GM18858 (cell line): ENCODE measurements at regions not wholly inside any gene's neighbourhood (a gene's known extent, or its start where the extent isn't known, plus 50 kb on each side); places are given as distances from the start of the nearest gene placed in this dataset.

Source experiments
- ATAC-seq: cut with Tn5 transposase; IDR thresholded peaks from one replicate; pipeline ENCODE4 v1.9.1; 2021; ENCODE audit not compliant: unreplicated experiment

GRCh38 chr21:24188506-24188905, 1418.8 kb downstream of the MRPL39 start:
- ATAC-seq = no peak

- no peak for ATAC-seq
These were observed 1424.2 kb downstream of the MRPL39 start for GRCh38 chr21:24183077-24183476.

- ATAC-seq = no peak
These were observed 1428.2 kb downstream of the MRPL39 start for GRCh38 chr21:24179110-24179509.

DNA sequence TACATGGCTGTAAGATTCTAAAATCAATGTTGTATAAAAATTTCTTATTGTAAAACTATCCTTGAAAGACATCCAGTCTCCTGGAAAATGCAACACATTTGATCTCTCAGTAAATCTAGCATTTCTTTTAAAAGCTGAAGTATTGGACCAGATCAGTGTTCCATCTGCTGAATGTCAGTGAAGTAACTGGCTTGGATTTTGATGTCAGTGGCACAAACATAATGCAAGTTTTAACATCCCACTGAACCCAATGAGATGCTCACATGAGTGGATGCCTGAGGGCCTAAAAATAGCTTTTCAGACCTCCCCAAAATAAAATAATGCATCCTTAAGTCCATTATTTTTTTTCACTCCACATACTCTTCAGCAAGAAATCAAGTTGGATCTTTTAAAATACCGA, 1432.2 kb downstream of the MRPL39 start:
- ATAC-seq = no peak

- ATAC-seq = no peak
These were observed 1435.5 kb downstream of the MRPL39 start for GRCh38 chr21:24171736-24172135.

DNA sequence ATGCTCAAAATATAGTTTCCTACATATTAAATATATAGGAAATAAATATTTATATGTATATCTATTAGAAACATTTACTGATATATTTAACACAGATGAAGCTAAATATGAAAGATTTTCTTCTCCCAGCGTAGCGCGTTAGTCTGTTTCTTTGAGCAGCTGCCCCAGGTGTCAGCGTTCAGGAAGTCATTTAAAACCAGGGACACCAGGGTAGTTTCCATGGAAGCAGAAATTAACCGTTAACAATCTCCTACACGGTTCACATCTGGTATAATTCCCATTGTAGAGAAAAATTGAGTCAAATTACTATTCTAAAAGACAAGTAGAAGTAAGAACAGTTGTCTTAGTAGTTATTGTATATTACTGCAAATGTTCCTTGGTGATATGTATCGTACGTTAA, 1443.7 kb downstream of the MRPL39 start:
- ATAC-seq = no peak

DNA sequence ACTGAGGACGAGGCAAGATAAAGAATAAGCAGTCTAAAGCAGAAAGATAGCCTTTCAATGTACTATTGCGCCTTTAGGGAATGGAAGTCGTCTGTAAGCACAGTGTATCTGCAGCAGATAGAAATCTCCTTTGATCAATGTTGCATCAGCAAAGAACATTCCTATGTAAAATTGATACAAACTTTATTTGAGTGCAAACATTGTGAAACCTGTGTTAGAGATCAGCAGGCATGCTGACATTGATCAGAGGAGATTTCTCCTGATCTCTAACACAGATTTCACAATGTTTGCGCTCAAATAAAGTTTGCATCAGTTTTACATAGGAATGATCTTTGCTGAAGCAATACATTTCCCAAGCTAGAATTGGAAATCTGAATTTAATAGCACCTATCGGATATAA, 1446.8 kb downstream of the MRPL39 start:
- ATAC-seq = no peak

- no peak for ATAC-seq
These were observed 1454.1 kb downstream of the MRPL39 start for GRCh38 chr21:24153137-24153536.

DNA sequence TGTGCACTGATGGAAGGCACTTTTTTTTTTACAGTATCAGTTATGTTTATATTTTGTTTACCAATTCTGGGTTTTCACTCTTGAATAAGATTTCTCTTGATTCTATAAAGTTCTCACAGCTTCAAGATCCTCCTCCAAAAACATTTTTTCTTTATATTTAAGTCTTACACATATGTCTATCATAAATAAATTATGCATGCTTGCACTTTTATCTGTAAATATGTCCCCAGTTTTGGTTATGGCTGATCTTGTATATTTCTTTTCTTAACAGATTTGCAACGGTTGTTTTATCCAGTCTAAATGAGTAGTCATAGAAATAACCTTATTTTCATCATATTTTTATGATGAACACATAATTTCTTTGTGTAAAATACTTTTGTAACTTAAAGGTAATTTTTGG, 1456.5 kb downstream of the MRPL39 start:
- no peak for ATAC-seq

DNA sequence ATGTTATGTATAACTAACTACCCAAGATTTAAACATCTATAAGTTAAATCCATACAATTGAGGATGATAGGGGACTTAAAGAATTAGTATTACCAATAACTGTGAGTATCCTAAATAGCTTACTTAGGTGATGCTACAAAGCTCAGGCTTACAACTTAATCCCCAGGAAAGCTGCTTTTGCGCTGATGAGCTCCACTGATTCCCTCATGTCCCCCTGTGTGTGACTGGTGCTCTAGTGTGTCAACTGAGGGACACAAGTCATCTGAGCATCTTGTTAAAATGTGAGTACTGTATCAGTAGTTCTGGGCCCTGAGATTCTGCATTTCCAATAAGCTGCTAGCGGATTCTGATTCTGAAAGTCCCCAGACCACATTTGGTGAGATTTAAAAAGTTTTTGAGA, 1458.8 kb downstream of the MRPL39 start:
- no peak for ATAC-seq

GRCh38 chr21:24147674-24148073, 1459.6 kb downstream of the MRPL39 start:
- no peak for ATAC-seq

DNA sequence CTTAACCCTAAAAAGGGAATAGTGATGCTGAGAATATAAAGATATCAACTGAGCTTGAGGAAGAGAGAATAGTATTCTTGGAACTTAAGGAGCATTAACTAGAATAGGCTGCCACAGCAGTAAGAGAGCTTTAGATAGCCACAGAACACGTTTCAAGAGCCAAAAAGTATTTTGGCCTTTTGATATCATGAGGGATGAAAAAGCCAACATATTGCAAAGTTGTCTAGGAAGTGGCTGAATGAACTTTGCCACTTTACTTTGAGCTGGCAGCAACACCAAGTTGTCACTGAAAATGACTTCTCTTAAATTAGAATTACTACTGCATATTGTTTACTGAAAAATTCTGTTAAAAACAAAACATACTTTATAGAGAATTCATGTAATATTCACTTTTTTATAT, 1476.2 kb downstream of the MRPL39 start:
- ATAC-seq = no peak

GRCh38 chr21:24127651-24128050, 1479.6 kb downstream of the MRPL39 start:
- ATAC-seq = no peak

- no peak for ATAC-seq
These were observed 1483.5 kb downstream of the MRPL39 start for GRCh38 chr21:24123785-24124184.

DNA sequence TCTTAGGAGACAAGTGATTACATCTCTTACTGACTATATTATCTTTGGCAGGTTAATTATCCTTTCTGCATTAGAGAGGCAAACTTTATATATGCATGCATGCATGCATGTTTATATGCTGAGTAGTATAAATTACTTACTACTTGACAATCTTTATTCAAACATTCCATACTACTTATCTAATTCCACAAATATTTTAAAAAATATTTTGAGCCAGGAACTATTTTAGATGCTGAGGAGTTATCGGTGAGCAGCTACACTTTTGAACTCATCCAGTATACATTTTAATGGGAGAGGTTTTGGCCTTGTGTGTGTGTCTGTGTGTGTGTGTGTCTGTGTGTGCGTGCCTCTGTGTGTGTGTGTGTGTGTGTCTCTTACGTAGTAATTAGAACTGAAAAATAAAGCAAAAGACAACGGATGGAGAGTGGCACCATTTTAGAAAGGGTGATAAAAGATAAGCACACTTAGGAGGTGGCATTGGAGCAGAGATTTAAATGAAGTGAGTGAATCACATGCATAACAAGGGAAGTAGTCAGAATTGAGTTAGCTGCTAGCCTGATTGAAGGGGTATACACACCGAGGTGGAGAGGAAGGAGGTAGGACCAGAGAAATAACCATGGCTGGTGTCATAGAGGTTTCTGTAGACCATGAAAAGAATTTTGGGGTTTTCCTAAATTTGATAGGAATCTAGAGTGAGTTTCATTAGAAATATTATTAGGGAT, 1488.4 kb downstream of the MRPL39 start:
- no peak for ATAC-seq

DNA sequence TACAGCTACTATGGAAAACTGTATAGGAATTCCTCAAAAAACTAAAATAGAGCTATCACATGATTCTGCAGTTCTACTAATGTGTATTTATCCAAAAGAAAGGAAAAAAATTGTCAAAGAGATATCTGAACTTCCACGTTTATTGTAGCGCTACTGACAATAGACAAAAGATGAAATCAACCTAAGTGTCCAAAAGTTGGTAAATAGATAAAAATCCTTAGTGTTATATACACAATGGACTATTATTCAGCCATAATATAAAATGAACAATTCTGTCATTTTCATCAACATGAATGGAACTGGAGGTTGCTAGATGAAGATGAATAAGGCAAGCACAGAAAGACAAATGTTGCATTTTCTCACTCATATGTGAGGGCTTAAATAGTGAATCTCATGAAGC, 1492.1 kb downstream of the MRPL39 start:
- ATAC-seq = no peak

DNA sequence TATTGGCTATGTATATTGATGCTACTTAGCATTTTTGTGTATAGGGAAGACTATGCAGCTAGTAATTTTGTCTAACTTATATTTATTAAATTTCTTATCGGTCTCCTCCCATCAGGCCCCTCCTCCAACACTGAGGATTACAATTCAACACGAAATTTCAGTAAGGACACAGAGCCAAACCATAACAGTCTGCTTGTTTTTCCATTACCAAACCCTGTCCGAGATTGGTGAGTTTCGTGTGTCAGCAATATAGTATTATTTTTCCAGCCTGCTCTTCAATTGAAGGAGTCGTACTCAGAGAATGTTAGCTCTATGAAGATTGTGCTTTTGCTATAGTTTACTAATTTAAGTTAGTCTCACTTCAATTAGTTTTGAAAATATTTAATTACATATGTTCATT, 1495.3 kb downstream of the MRPL39 start:
- ATAC-seq = no peak

- ATAC-seq = no peak
These were observed 1496.4 kb downstream of the MRPL39 start for GRCh38 chr21:24110846-24111245.

DNA sequence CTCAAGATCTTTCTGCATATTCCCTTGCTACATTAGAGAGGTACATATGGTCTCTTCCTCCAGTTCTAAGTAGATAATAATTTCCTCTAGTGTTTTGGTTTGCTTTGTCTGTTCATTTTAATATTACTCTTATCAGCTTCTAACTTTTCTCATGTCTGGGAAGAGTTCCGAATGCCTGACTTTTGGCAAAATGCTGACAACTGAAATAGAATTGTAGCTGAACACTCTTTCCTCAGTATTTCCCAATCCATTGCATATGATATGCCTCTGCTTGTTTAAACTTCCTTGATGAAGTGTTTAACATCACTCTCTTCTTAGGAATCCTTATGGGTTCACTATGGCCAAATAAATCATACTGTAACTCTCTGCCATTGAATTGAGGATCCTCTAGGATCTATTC, 1510.1 kb downstream of the MRPL39 start:
- ATAC-seq = no peak

DNA sequence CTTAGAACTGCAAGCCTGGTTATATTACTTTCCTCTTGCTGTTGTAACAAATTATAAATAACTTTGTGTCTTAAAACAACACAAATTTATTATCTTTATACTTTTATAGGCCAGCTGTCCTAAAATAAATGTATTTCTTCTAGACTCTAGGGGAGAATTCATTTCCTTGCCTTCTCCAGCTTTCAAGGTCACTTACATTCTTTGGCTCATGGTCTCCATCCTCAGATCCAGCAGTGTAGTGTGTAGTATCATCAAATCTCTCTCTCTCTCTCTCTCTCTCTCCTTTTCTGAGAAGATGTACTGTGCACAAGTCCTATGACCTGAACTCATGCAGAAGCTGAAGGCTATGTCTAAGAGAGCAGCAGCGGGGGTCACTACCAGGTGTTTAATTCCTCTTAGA, 1510.6 kb downstream of the MRPL39 start:
- ATAC-seq = no peak

DNA sequence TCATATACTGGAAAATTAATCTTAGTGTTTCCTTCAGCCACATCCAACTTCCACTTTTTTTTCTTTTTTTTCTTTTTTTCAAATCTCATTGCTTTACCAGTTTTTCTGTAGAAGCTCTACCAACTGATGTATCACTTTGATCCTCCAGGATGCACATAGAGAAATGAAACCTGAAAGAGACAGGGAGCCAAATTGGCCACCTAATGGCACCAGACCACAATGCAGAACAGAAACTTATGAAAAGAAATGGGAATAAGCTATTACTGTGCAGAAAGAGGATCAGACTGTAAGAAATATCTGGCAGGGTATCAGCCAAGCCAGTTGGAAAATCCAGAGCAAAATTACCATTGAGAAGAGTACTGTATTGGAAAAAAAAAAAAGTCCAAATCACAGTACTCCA, 1514.2 kb downstream of the MRPL39 start:
- no peak for ATAC-seq

- ATAC-seq = no peak
These were observed 1531.1 kb downstream of the MRPL39 start for GRCh38 chr21:24076179-24076578.

DNA sequence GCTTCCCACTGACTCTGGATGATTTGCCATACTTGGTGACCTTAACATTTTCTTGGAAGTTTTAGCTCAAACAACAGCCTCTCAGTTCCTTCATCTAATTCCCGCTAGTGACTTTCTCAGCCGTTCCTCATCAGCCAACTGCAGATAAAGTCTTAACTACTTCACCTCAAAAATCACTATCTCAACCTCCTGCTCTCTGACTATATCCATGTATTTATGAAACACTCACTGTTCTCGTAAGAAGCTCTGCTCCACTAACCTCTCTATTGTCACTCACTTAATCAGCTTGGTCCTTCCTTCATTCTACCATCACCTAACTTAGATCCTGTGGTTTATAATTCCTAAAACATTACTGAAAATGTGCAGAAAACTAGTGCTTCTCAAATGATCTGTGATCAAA, 1551.6 kb downstream of the MRPL39 start:
- ATAC-seq = no peak
